CD14-positive monocyte (primary cell): ENCODE measurements at regions not wholly inside any gene's neighbourhood (a gene's known extent, or its start where the extent isn't known, plus 50 kb on each side); places are given as distances from the start of the nearest gene placed in this dataset.

Experiments
- DNase-seq, 3 donors: peaks; one replicate each; pipeline ENCODE4 v3.0.0-alpha.2; 2011 to 2022
- H2AFZ ChIP-seq: 2 replicates; pipeline ENCODE4 v1.6.0; 2012; ENCODE audit warnings: mild to moderate bottlenecking, low read depth, low read length, inconsistent platforms; ENCODE audit not compliant: insufficient read depth, poor library complexity, severe bottlenecking
- H3K27ac ChIP-seq, 2 donors: 1 replicate in 1 of 2; 2 replicates in 1 of 2; pipeline ENCODE4 v1.5.1; 2012 to 2013; ENCODE audit warnings: low read length in 2 of 2, control low read depth in 1 of 2, inconsistent platforms in 1 of 2, low read depth in 1 of 2, mild to moderate bottlenecking in 1 of 2
- H3K27me3 ChIP-seq, 2 donors: one replicate each; pipeline versions ENCODE4 v1.6.0 to v1.6.1; 2011 to 2013; ENCODE audit warnings: low read length in 2 of 2; ENCODE audit not compliant: control insufficient read depth in 2 of 2, insufficient read depth in 2 of 2
- H3K36me3 ChIP-seq, 2 donors: replicated peaks in 1 of 2; 1 replicate in 1 of 2; 2 replicates in 1 of 2; pipeline versions ENCODE4 v1.5.1 to v1.6.1; 2012 to 2013; ENCODE audit warnings: low read length in 2 of 2, control low read depth in 1 of 2, inconsistent platforms in 1 of 2, mild to moderate bottlenecking in 1 of 2; ENCODE audit not compliant: insufficient read depth in 2 of 2, control insufficient read depth in 1 of 2
- H3K4me1 ChIP-seq, 2 donors: 1 replicate in 1 of 2; 2 replicates in 1 of 2; pipeline versions ENCODE4 v1.5.1 to v1.6.1; 2012 to 2013; ENCODE audit warnings: low read length in 2 of 2, control low read depth in 1 of 2, inconsistent platforms in 1 of 2, mild to moderate bottlenecking in 1 of 2, moderate library complexity in 1 of 2; ENCODE audit not compliant: insufficient read depth in 2 of 2, control insufficient read depth in 1 of 2
- H3K4me2 ChIP-seq: replicated peaks from 2 replicates; pipeline ENCODE3; 2012; ENCODE audit warnings: low read length, moderate library complexity, mild to moderate bottlenecking; ENCODE audit not compliant: poor library complexity, severe bottlenecking; ENCODE audit errors: extremely low read depth
- H3K4me3 ChIP-seq, 3 experiments: fragments of 200-600 bp in 1 of 3; sonication (generic) in 1 of 3; replicated peaks in 1 of 3; 1 replicate in 2 of 3; 2 replicates in 1 of 3; pipeline ENCODE4 v1.5.1; 2011 to 2013; ENCODE audit warnings: low read length in 3 of 3, mild to moderate bottlenecking in 3 of 3, control low read depth in 2 of 3, low read depth in 2 of 3, inconsistent platforms in 1 of 3, moderate library complexity in 1 of 3
- H3K79me2 ChIP-seq: 2 replicates; pipeline ENCODE4 v1.6.0; 2012; ENCODE audit warnings: mild to moderate bottlenecking, control low read depth, inconsistent platforms, low read length, moderate library complexity; ENCODE audit not compliant: insufficient read depth
- H3K9ac ChIP-seq: 2 replicates; pipeline ENCODE4 v1.6.0; 2017; ENCODE audit warnings: low read length, mild to moderate bottlenecking; ENCODE audit not compliant: insufficient read depth, poor library complexity, severe bottlenecking
- H3K9me3 ChIP-seq, 2 donors: replicated peaks in 1 of 2; 1 replicate in 1 of 2; 2 replicates in 1 of 2; pipeline versions ENCODE4 v1.5.1 to v1.6.1; 2012 to 2013; ENCODE audit warnings: low read length in 2 of 2, control low read depth in 1 of 2; ENCODE audit not compliant: control insufficient read depth in 1 of 2, insufficient read depth in 1 of 2
- H4K20me1 ChIP-seq: 2 replicates; pipeline ENCODE4 v1.6.0; 2012; ENCODE audit warnings: mild to moderate bottlenecking, low read length, control low read depth, moderate library complexity; ENCODE audit not compliant: insufficient read depth
- H3K27ac Mint-ChIP-seq, 7 donors: one replicate each; pipeline ENCODE4 v1.8.0; 2020; ENCODE audit warnings: mild to moderate bottlenecking in 7 of 7, mixed read lengths in 7 of 7, moderate library complexity in 6 of 7, inconsistent platforms in 2 of 7
- H3K27me3 Mint-ChIP-seq, 3 donors: one replicate each; pipeline ENCODE4 v1.8.0; 2021 to 2022; ENCODE audit warnings: low read depth in 3 of 3, mild to moderate bottlenecking in 3 of 3, mixed read lengths in 3 of 3, moderate library complexity in 3 of 3, inconsistent platforms in 1 of 3
- H3K36me3 Mint-ChIP-seq, 2 donors: one replicate each; pipeline ENCODE4 v1.8.0; 2020; ENCODE audit warnings: mixed read lengths in 2 of 2, inconsistent platforms in 1 of 2, mild to moderate bottlenecking in 1 of 2
- H3K4me1 Mint-ChIP-seq: one replicate; pipeline ENCODE4 v1.8.0; 2020; ENCODE audit warnings: mild to moderate bottlenecking, mixed read lengths
- H3K4me3 Mint-ChIP-seq, 2 donors: one replicate each; pipeline ENCODE4 v1.8.0; 2020; ENCODE audit warnings: mild to moderate bottlenecking in 2 of 2, mixed read lengths in 2 of 2, moderate library complexity in 1 of 2
- H3K9me3 Mint-ChIP-seq, 7 donors: one replicate each; pipeline ENCODE4 v1.8.0; 2020 to 2022; ENCODE audit warnings: mixed read lengths in 7 of 7, mild to moderate bottlenecking in 6 of 7, moderate library complexity in 6 of 7, inconsistent platforms in 2 of 7
- WGBS: methylation state at CpG from one replicate; pipeline ENCODE4 v1.1.5; 2013; ENCODE audit warnings: missing lambda C conversion rate; ENCODE audit not compliant: insufficient coverage; 5-methylcytosine and 5-hydroxymethylcytosine counted together
- intact Hi-C, 2 donors: fragments of 100-400 bp; cut with micrococcal nuclease; formaldehyde crosslinking; loops; one replicate each; pipeline versions ENCODE4 v1.15.0 to v1.15.1; 2023
- TF ChIP-seq, protein P1 (sequence below): fragments of 200-600 bp; IDR thresholded peaks from one replicate; pipeline ENCODE4 v1.8.0; 2022; ENCODE audit warnings: antibody characterized with exemption, mild to moderate bottlenecking

DNA sequence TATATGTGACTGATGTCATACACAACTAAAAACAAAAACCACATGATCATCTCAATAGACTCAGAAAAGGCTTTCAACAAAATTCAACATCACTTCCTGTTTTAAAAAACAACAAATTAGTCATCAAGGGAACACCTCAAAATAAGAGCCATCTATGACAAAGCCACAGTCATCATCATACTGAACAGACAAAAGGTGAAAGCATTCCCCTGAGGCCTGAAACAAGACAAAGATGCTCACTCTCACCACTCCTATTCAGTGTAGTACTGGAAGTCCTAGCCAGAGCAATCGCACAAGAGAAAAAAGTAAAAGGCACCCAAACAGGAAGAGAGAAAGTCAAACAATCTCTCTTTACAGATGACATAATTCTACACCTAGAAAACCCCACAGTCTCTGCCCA lies 893.5 kb upstream of the EDIL3 start:
- Histone ChIP-seq H3K27me3 (no peaks in the 10 kb centered on the region), H3K9ac (no peak overlapping the region), H3K4me1 (no peaks in the 10 kb centered on the region), H2AFZ (no peak overlapping the region), H3K79me2 (no peaks in the 10 kb centered on the region), H3K4me3 (no peak overlapping the region), H3K27ac (no peak overlapping the region), H4K20me1 (no peaks in the 10 kb centered on the region), H3K36me3 (no peaks in the 10 kb centered on the region), H3K9me3 (no peaks in the 10 kb centered on the region), H3K4me2 (no peak overlapping the region)
- Mint-ChIP-seq H3K9me3 (peaks cover 0 to 3% (median 1%) of the 10 kb centered on the region in 7 donors), H3K4me3 (no peak overlapping the region), H3K4me1 (no peaks in the 10 kb centered on the region), H3K36me3 (no peaks in the 10 kb centered on the region), H3K27ac (no peak overlapping the region), H3K27me3 (peaks cover 0 to 1% (median 0%) of the 10 kb centered on the region in 3 donors)
- intact Hi-C loops: no loop called here
- TF ChIP-seq, protein P1, sequence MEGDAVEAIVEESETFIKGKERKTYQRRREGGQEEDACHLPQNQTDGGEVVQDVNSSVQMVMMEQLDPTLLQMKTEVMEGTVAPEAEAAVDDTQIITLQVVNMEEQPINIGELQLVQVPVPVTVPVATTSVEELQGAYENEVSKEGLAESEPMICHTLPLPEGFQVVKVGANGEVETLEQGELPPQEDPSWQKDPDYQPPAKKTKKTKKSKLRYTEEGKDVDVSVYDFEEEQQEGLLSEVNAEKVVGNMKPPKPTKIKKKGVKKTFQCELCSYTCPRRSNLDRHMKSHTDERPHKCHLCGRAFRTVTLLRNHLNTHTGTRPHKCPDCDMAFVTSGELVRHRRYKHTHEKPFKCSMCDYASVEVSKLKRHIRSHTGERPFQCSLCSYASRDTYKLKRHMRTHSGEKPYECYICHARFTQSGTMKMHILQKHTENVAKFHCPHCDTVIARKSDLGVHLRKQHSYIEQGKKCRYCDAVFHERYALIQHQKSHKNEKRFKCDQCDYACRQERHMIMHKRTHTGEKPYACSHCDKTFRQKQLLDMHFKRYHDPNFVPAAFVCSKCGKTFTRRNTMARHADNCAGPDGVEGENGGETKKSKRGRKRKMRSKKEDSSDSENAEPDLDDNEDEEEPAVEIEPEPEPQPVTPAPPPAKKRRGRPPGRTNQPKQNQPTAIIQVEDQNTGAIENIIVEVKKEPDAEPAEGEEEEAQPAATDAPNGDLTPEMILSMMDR: no peak
- no peak for DNase-seq
- 86% methylated on average over 1 of the region's 1 CpG for WGBS

GRCh38 chr5:85288914-85289313 lies 904.2 kb upstream of the EDIL3 start:
- Histone ChIP-seq H3K4me1 (no peaks in the 10 kb centered on the region), H4K20me1 (no peaks in the 10 kb centered on the region), H3K9me3 (no peaks in the 10 kb centered on the region), H3K4me3 (no peak overlapping the region), H3K27ac (no peak overlapping the region), H3K27me3 (no peaks in the 10 kb centered on the region), H2AFZ (no peak overlapping the region), H3K9ac (no peak overlapping the region), H3K79me2 (no peaks in the 10 kb centered on the region), H3K36me3 (no peaks in the 10 kb centered on the region), H3K4me2 (no peak overlapping the region)
- no peak overlapping the region for H3K27ac Mint-ChIP-seq
- TF ChIP-seq, protein P1: no peak
- 87% methylated on average over 2 of the region's 3 CpGs for WGBS
- H3K36me3 Mint-ChIP-seq: no peaks in the 10 kb centered on the region
- H3K4me1 Mint-ChIP-seq: no peaks in the 10 kb centered on the region
- intact Hi-C loops: no loop called here
- H3K4me3 Mint-ChIP-seq: no peak overlapping the region
- peaks cover 0 to 2% (median 0%) of the 10 kb centered on the region in 3 donors for H3K27me3 Mint-ChIP-seq
- no peak for DNase-seq
- peaks cover 0 to 4% (median 0%) of the 10 kb centered on the region in 7 donors for H3K9me3 Mint-ChIP-seq
